ENCODE measurements at regions not wholly inside any gene's neighbourhood (a gene's known extent, or its start where the extent isn't known, plus 50 kb on each side); places are given as distances from the start of the nearest gene placed in this dataset.

- Mint-ChIP-seq H3K4me3 (ENCODE audit: low read depth) (no peak overlapping the region), H3K4me1 (ENCODE audit: low read depth) (peaks cover 15% of the 10 kb centered on the region)
Observed at GRCh38 chr6:150537491-150537890, 62.2 kb upstream of the PLEKHG1 start.

GRCh38 chr6:150537893-150538292 is 61.8 kb upstream of the PLEKHG1 start:
- no peak for DNase-seq (ENCODE audit: low spot score, unreplicated experiment)
- Mint-ChIP-seq H3K9me3 (ENCODE audit: low read depth) (no peaks in the 10 kb centered on the region), H3K27me3 (peaks cover 4% of the 10 kb centered on the region), H3K4me1 (ENCODE audit: low read depth) (peaks cover 15% of the 10 kb centered on the region), H3K36me3 (ENCODE audit: insufficient read depth) (no peaks in the 10 kb centered on the region), H3K4me3 (ENCODE audit: low read depth) (no peak overlapping the region), H3K27ac (no peak overlapping the region)
- TF ChIP-seq CTCF (IDR thresholded peaks at IDR 0.05; ENCODE audit: unreplicated experiment) = no peak

More at GRCh38 chr6:150537491-150537890, 62.2 kb upstream of the PLEKHG1 start:
- H3K27ac Mint-ChIP-seq = no peak overlapping the region
- no peak for DNase-seq (ENCODE audit: low spot score, unreplicated experiment)
- peaks cover 4% of the 10 kb centered on the region for H3K27me3 Mint-ChIP-seq
- no peaks in the 10 kb centered on the region for H3K36me3 Mint-ChIP-seq (ENCODE audit: insufficient read depth)
- H3K9me3 Mint-ChIP-seq (ENCODE audit: low read depth) = no peaks in the 10 kb centered on the region
- TF ChIP-seq CTCF (IDR thresholded peaks at IDR 0.05; ENCODE audit: unreplicated experiment) = no peak

- no peaks in the 10 kb centered on the region for H3K9me3 Mint-ChIP-seq (ENCODE audit: low read depth)
Observed at GRCh38 chr6:150539111-150539510, 60.6 kb upstream of the PLEKHG1 start.

DNA sequence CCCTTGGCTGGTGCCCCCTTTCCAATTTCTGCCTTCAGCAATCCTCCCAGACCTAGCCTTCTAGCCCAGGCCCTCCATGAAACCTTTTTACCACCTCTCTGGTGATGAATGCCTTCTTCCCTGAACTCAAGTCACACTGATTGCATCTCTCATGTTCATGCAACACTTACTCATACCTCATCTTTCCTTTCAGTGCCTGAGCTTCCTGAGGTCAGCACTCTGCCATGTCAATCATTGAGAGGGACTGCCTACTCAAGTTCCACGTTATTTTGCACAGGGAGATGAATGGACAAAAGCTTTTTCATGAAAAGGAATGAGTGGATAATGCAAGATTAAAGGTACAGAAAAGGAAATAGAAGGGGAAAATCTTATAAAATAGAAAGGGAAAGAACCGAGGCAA is 60.1 kb upstream of the PLEKHG1 start:
- Mint-ChIP-seq H3K4me1 (ENCODE audit: low read depth) (peaks cover 12% of the 10 kb centered on the region), H3K36me3 (ENCODE audit: insufficient read depth) (no peaks in the 10 kb centered on the region), H3K27ac (no peak overlapping the region), H3K4me3 (ENCODE audit: low read depth) (no peak overlapping the region), H3K9me3 (ENCODE audit: low read depth) (no peaks in the 10 kb centered on the region), H3K27me3 (peaks cover 4% of the 10 kb centered on the region)
- no peak for DNase-seq (ENCODE audit: low spot score, unreplicated experiment)
- no peak for TF ChIP-seq CTCF (IDR thresholded peaks at IDR 0.05; ENCODE audit: unreplicated experiment)

More at GRCh38 chr6:150539111-150539510, 60.6 kb upstream of the PLEKHG1 start:
- H3K27ac Mint-ChIP-seq = no peak overlapping the region
- H3K4me1 Mint-ChIP-seq (ENCODE audit: low read depth) = peaks cover 15% of the 10 kb centered on the region
- TF ChIP-seq CTCF (IDR thresholded peaks at IDR 0.05; ENCODE audit: unreplicated experiment) = no peak
- no peak for DNase-seq (ENCODE audit: low spot score, unreplicated experiment)
- no peak overlapping the region for H3K4me3 Mint-ChIP-seq (ENCODE audit: low read depth)
- peaks cover 4% of the 10 kb centered on the region for H3K27me3 Mint-ChIP-seq
- no peaks in the 10 kb centered on the region for H3K36me3 Mint-ChIP-seq (ENCODE audit: insufficient read depth)

DNA sequence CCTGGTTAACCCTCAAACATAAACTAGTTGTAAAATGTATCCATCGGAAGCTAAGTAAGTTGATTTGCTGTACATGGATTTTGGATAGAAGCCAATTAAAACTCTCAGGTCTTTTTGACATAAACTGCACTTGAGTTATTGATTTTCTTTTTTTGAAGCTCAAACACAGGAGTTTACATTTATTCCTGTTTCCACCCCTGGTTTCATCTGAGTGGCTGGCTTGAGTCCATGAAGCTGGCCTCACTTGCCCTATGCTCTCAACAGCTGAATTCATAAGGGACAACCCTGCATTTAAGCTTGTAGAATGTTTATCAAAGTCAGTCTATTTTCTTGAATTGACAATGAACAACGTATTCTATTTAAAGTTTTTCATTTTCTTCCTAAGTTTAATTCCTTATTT is 58.1 kb upstream of the PLEKHG1 start:
- TF ChIP-seq CTCF (IDR thresholded peaks at IDR 0.05; ENCODE audit: unreplicated experiment) = no peak
- H3K9me3 Mint-ChIP-seq (ENCODE audit: low read depth) = no peaks in the 10 kb centered on the region
- no peaks in the 10 kb centered on the region for H3K36me3 Mint-ChIP-seq (ENCODE audit: insufficient read depth)
- peaks cover 5% of the 10 kb centered on the region for H3K4me1 Mint-ChIP-seq (ENCODE audit: low read depth)
- no peak for DNase-seq (ENCODE audit: low spot score, unreplicated experiment)
- peaks cover 4% of the 10 kb centered on the region for H3K27me3 Mint-ChIP-seq
- no peak overlapping the region for H3K4me3 Mint-ChIP-seq (ENCODE audit: low read depth)
- no peak overlapping the region for H3K27ac Mint-ChIP-seq

All from progenitor cell of endocrine pancreas (in vitro differentiated cells).